Hepatocyte (in vitro differentiated cells): ENCODE measurements at regions not wholly inside any gene's neighbourhood (a gene's known extent, or its start where the extent isn't known, plus 50 kb on each side); places are given as distances from the start of the nearest gene placed in this dataset.

Experiments used
- DNase-seq: peaks from one replicate; pipeline ENCODE4 v3.0.0-alpha.2; 2016; ENCODE audit warnings: low spot score
- H2AFZ ChIP-seq: fragments of 200-600 bp; sonication (generic); 2 replicates; pipeline ENCODE4 v1.6.0; 2016; ENCODE audit warnings: antibody characterized with exemption, mild to moderate bottlenecking
- H3K27ac ChIP-seq: fragments of 200-600 bp; sonication (generic); 2 replicates; pipeline ENCODE4 v1.5.1; 2016; ENCODE audit warnings: mild to moderate bottlenecking
- H3K27me3 ChIP-seq: fragments of 200-600 bp; sonication (generic); 2 replicates; pipeline ENCODE4 v1.6.1; 2016
- H3K36me3 ChIP-seq: fragments of 200-600 bp; sonication (generic); replicated peaks from 2 replicates; pipeline ENCODE4 v1.5.1; 2016; ENCODE audit warnings: low read depth; ENCODE audit not compliant: insufficient read depth
- H3K4me1 ChIP-seq: fragments of 200-600 bp; sonication (generic); 2 replicates; pipeline ENCODE4 v1.5.1; 2016; ENCODE audit warnings: mild to moderate bottlenecking, moderate library complexity; ENCODE audit not compliant: insufficient read depth
- H3K4me2 ChIP-seq: fragments of 200-600 bp; sonication (generic); 2 replicates; pipeline ENCODE4 v1.6.0; 2016
- H3K4me3 ChIP-seq: fragments of 200-600 bp; sonication (generic); 2 replicates; pipeline ENCODE4 v1.5.1; 2016; ENCODE audit warnings: mild to moderate bottlenecking
- H3K79me2 ChIP-seq: fragments of 200-600 bp; sonication (generic); 2 replicates; pipeline ENCODE4 v1.6.0; 2017; ENCODE audit warnings: mild to moderate bottlenecking
- H3K9me2 ChIP-seq: fragments of 200-600 bp; sonication (generic); replicated peaks from 2 replicates; pipeline ENCODE4 v1.6.0; 2017; ENCODE audit warnings: mild to moderate bottlenecking; ENCODE audit not compliant: insufficient read depth
- H3K9me3 ChIP-seq: fragments of 200-600 bp; sonication (generic); 2 replicates; pipeline ENCODE4 v1.5.1; 2016; ENCODE audit warnings: low read depth, mild to moderate bottlenecking
- H4K20me1 ChIP-seq: fragments of 200-600 bp; sonication (generic); 2 replicates; pipeline ENCODE4 v1.6.0; 2016; ENCODE audit warnings: mild to moderate bottlenecking; ENCODE audit not compliant: insufficient read depth, poor library complexity, severe bottlenecking
- CTCF ChIP-seq: fragments of 200-600 bp; sonication (generic); IDR thresholded peaks from 2 replicates; pipeline ENCODE4 v1.5.1; 2016; ENCODE audit warnings: antibody characterized with exemption, mild to moderate bottlenecking; ENCODE audit not compliant: poor library complexity
- EZH2 ChIP-seq: fragments of 200-600 bp; sonication (generic); IDR thresholded peaks from 2 replicates; pipeline ENCODE4 v1.6.1; 2016; ENCODE audit warnings: antibody characterized with exemption, mild to moderate bottlenecking, borderline replicate concordance
- EZH2phosphoT487 ChIP-seq: fragments of 200-600 bp; sonication (generic); IDR thresholded peaks from one replicate; pipeline ENCODE4 v1.6.1; 2018; ENCODE audit warnings: antibody characterized with exemption, mild to moderate bottlenecking, low read depth, moderate library complexity; ENCODE audit not compliant: unreplicated experiment, severe bottlenecking
- WGBS: methylation state at CpG from one replicate; pipeline ENCODE4 v1.1.6; 2016; ENCODE audit warnings: low lambda C conversion rate; ENCODE audit errors: missing lambda C conversion rate; 5-methylcytosine and 5-hydroxymethylcytosine counted together

- Histone ChIP-seq H2AFZ (no peak overlapping the region), H3K36me3 (no peaks in the 10 kb centered on the region), H3K4me3 (no peak overlapping the region), H4K20me1 (no peaks in the 10 kb centered on the region), H3K79me2 (no peaks in the 10 kb centered on the region), H3K9me3 (no peaks in the 10 kb centered on the region), H3K27me3 (no peaks in the 10 kb centered on the region), H3K4me1 (no peaks in the 10 kb centered on the region), H3K4me2 (no peak overlapping the region), H3K9me2 (no peaks in the 10 kb centered on the region), H3K27ac (no peak overlapping the region)
- TF ChIP-seq CTCF (no peak), EZH2phosphoT487 (no peak), EZH2 (no peak)
- 57% methylated on average over 2 of the region's 2 CpGs for WGBS
- no peak for DNase-seq
Observed at GRCh38 chrX:142060191-142060590, 144.9 kb downstream of the MAGEC2 start.

DNA sequence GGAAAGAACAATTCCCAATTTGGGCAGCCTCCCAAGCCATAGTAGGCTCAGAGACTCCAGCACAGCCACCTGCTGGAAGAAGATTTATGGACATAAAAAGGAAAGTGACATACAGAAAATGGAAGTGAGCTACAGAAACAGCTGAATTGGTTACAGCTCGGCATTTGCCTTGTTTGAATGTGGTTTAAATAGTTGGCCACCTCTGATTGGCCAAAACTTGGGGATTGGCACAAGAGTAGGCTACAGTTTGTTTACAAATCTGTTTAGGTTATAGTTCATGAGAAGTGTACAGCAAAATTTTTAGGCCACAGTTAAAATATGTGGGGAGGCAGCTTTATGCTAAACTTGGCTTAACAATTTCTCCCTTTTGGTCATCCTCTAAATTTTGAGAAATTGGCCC, 150.4 kb downstream of the MAGEC1 start:
- Histone ChIP-seq H3K36me3 (no peaks in the 10 kb centered on the region), H3K4me1 (no peaks in the 10 kb centered on the region), H3K4me3 (no peak overlapping the region), H3K9me3 (no peaks in the 10 kb centered on the region), H3K27me3 (no peaks in the 10 kb centered on the region), H2AFZ (no peak overlapping the region), H4K20me1 (no peaks in the 10 kb centered on the region), H3K9me2 (no peaks in the 10 kb centered on the region), H3K4me2 (no peak overlapping the region), H3K79me2 (no peaks in the 10 kb centered on the region), H3K27ac (no peak overlapping the region)
- TF ChIP-seq CTCF, result no peak
- 71% methylated on average over 1 of the region's 1 CpG for WGBS
- DNase-seq, result no peak

DNA sequence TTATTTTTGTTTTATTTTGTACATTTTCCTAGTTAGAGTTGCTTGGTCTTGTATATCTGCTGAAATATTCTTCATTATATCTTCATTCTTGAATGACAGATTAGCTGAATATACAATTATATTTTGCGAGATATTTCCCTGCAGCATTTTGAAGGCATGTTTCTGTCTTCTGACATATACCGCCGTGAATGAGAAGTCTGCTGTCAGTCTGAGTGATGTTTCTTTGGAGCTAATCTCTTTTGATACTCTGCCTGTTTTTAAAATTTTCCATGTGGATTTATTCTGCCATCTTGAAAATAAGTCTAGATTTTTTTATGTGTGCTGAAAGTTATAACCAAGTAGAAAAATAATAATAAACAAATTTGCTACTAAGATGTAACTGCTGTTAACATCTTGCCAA, 148.5 kb downstream of the MAGEC1 start:
- no peak overlapping the region for H3K4me2 ChIP-seq
- no peak overlapping the region for H2AFZ ChIP-seq
- H3K36me3 ChIP-seq, result no peaks in the 10 kb centered on the region
- H3K79me2 ChIP-seq, result no peaks in the 10 kb centered on the region
- H4K20me1 ChIP-seq, result no peaks in the 10 kb centered on the region
- no peak for DNase-seq
- H3K27me3 ChIP-seq, result no peaks in the 10 kb centered on the region
- H3K4me1 ChIP-seq, result no peaks in the 10 kb centered on the region
- no peak overlapping the region for H3K4me3 ChIP-seq
- 89% methylated on average over 3 of the region's 3 CpGs for WGBS
- TF ChIP-seq EZH2 (no peak), EZH2phosphoT487 (no peak), CTCF (no peak)
- H3K9me2 ChIP-seq, result no peaks in the 10 kb centered on the region
- no peak overlapping the region for H3K27ac ChIP-seq
- H3K9me3 ChIP-seq, result no peaks in the 10 kb centered on the region

- TF ChIP-seq EZH2 (no peak), EZH2phosphoT487 (no peak), CTCF (no peak)
- no peaks in the 10 kb centered on the region for H3K36me3 ChIP-seq
- WGBS, result 71% methylated on average over 3 of the region's 3 CpGs
- no peak overlapping the region for H3K4me3 ChIP-seq
- H3K27me3 ChIP-seq, result no peaks in the 10 kb centered on the region
- H3K79me2 ChIP-seq, result no peaks in the 10 kb centered on the region
- H3K4me1 ChIP-seq, result no peaks in the 10 kb centered on the region
- no peak overlapping the region for H2AFZ ChIP-seq
- H3K4me2 ChIP-seq, result no peak overlapping the region
- no peaks in the 10 kb centered on the region for H4K20me1 ChIP-seq
- no peak overlapping the region for H3K27ac ChIP-seq
- no peak for DNase-seq
- H3K9me3 ChIP-seq, result no peaks in the 10 kb centered on the region
- no peaks in the 10 kb centered on the region for H3K9me2 ChIP-seq
Observed at GRCh38 chrX:142043196-142043595, 139.5 kb downstream of the MAGEC1 start.
